ENCODE measurements at regions not wholly inside any gene's neighbourhood (a gene's known extent, or its start where the extent isn't known, plus 50 kb on each side); places are given as distances from the start of the nearest gene placed in this dataset.
A peak's percentile ranks its signal among the peaks of the same experiment; 100 is the strongest.

DNA sequence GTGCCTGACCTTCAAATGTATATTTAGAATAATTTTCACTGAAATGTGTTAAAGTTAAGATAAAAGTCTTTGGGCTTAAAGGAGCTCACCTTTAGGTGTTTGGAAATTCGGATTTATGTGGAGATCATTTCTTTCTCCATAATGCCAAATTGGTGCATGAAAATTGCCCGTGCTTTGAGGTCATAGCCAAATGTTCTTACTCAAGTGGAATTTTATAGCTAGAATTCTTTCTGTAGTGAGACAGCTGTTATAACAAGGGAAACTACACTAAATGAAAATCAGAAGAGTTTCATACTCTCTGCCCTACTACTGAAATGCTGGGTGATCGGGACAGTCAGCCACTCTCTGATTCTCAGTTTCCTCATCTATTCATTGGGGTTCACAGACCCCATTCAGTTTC, 89.5 kb upstream of the DBX1 start:
- no peak for DNase-seq

- DNase-seq, result no peak
Measured at GRCh38 chr11:20249378-20249777, 89.1 kb upstream of the DBX1 start.

- DNase-seq, result no peak
Measured at GRCh38 chr11:20248871-20249270, 88.6 kb upstream of the DBX1 start.

DNA sequence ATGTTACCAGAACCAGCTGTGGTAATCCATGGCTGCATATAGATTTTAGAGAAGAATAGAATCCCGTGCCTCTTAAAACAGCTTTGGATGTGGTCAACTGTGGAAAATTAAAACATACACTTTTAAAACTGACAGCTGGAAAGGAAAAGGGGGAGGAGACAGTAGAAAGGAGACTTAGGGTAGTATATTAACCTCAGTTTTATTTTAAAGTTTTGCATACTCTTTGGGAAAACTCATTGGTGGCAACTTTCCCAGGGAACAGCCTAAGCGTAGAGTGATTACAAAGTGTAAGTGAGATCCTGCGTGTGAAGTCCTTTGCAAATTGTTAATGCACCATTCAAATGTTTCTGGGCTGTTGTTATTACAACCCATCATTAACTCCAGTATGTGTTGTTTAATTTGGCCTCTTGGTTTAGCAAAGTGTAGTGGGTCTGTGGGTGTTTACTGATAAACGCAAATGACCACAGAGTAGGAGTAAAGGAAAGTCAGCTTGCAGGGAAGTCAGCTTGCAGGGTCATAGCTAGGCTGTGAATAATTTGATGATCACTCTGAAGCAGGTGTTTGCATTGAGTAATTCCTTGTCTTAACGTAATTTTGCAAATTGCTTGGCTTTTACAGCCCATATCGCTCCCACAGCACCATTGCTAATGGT, 88.0 kb upstream of the DBX1 start:
- DNase-seq, result no peak

GRCh38 chr11:20247591-20248007, 87.3 kb upstream of the DBX1 start:
- DNase-seq, result no peak

GRCh38 chr11:20243974-20244373, 83.7 kb upstream of the DBX1 start:
- DNase-seq, result no peak

DNA sequence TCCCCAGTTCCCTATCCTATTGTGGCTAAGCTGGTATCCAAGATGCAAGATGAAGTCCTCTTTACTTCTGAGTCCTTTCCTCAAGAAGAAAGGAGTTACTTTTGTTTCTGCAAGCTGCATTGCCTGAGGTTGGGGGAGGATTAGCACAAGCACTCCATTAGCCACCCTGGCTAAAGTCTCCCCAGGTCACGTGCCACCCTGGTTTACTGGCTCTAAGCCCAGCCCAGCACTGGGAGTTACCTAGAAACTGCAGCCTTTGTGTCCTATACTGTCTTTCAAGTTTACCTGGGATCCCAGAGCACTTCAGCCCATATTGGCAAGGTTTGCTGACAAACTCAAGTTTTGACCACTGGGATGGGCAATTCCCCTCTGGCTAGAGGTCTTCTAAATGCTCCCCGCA, 78.4 kb upstream of the DBX1 start:
- no peak for DNase-seq

DNA sequence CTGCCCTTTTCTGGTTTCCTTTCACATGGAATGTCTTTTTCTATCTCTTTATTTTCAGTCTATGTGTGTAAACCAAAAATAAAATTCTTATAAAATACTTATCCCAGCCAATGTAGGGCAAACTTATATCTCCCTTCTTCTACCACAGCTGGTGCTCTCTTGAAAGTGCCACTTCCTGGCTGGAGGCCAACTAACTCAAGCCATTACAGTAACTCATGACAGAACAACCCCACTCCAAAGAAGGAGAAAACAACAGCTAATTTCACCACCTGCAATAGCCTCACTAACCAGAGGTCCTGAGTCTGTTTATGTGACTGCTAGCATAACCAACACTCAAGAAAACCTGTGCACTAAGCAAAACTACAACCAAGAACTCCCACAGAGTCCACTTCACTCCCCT, 74.9 kb upstream of the DBX1 start:
- DNase-seq, result no peak

- no peak for DNase-seq
Measured at GRCh38 chr11:20227631-20228030, 67.4 kb upstream of the DBX1 start.

DNA sequence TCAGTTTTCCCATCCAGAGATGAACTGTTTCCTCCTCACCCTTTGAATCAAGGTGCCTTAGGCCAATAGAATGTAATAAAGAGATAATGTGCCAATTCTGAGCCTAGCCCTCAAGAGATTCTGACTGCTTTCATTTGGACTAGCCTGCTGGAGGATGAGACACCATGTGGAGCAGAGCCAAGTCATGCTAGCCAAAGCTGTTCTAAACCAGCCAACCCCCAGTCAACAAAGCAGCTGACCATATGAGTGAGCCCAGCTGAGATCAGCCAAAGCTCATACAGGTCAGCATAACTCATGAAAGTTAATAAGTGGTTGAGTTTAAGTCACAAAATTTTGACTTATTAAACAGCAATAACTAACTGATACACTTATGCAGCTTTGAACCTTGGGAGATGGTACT, 66.7 kb upstream of the DBX1 start:
- DNase-seq, result no peak

DNA sequence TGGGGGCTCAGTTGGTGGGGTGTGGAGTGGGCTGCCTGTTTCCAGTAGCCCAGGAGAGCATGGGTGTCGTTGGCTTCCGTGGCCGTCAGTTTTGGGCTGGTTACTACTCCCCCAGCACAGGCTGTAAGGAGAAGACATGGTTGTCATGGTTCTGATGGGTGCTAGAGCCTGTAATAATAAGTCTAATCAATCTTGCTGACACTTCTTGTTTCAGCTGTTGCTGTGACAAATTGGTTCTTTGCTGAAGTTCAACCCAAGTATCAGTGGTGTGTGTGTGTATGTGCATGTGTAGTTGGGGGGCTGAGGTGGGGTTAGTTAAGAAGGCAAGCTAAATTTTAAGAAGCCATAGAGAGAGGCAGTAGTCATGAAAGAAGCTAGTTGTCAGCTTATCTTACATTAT, 61.3 kb upstream of the DBX1 start:
- no peak for DNase-seq

DNA sequence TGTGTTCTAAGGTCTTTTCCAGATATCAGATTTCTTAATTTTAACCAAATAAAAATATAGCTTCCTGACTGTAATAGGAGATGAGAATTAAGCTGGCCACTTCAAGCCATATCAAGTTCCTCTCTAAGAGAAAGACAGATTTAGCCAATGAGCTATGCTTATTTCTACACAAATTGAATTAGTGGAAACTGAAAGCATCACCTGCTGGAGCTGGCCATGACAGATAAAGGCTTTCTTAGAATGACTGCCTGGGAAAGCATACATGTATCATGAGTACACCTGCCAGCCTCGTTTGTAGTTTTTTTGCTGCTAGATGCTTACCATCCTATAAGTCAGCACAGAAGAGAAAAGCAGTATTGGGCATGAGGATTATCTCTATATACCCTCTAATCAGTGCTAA, 53.5 kb upstream of the DBX1 start:
- DNase-seq, result peak; percentile 2

- no peak for DNase-seq
Measured at GRCh38 chr11:20211691-20212090, 51.4 kb upstream of the DBX1 start.
